COR-L47 (cell line): ENCODE measurements at regions not wholly inside any gene's neighbourhood (a gene's known extent, or its start where the extent isn't known, plus 50 kb on each side); places are given as distances from the start of the nearest gene placed in this dataset.

Source experiments
- DNase-seq: peaks from one replicate; lab custom pipeline; 2025; lab: John Stamatoyannopoulos, UW

- DNase-seq: no peak
Observed at GRCh38 chr1:234932511-234933430, 195.9 kb downstream of the TOMM20 start.

- no peak for DNase-seq
Observed at GRCh38 chr1:234932106-234932505, 196.5 kb downstream of the TOMM20 start.

GRCh38 chr1:234931404-234931973 is 197.1 kb downstream of the TOMM20 start:
- no peak for DNase-seq

GRCh38 chr1:234929369-234929768 is 199.3 kb downstream of the TOMM20 start:
- DNase-seq: no peak

- peak; percentile 5 for DNase-seq
Observed at GRCh38 chr1:234928642-234929041, 200.0 kb downstream of the TOMM20 start.

GRCh38 chr1:234927971-234928640 is 200.5 kb downstream of the TOMM20 start:
- DNase-seq: no peak

- DNase-seq: no peak
Observed at GRCh38 chr1:234927312-234927970, 201.2 kb downstream of the TOMM20 start.

GRCh38 chr1:234926559-234927311 is 201.9 kb downstream of the TOMM20 start:
- DNase-seq: no peak

- no peak for DNase-seq
Observed at GRCh38 chr1:234926264-234926558, 202.4 kb downstream of the TOMM20 start.

GRCh38 chr1:234925440-234926263 is 203.0 kb downstream of the TOMM20 start:
- no peak for DNase-seq

- DNase-seq: no peak
Observed at GRCh38 chr1:234924450-234925355, 203.9 kb downstream of the TOMM20 start.

- DNase-seq: no peak
Observed at GRCh38 chr1:234923626-234924025, 205.0 kb downstream of the TOMM20 start.

GRCh38 chr1:234922987-234923386 is 205.7 kb downstream of the TOMM20 start:
- DNase-seq: no peak

- no peak for DNase-seq
Observed at GRCh38 chr1:234921266-234922062, 207.2 kb downstream of the TOMM20 start.

- DNase-seq: no peak
Observed at GRCh38 chr1:234920843-234921140, 207.8 kb downstream of the TOMM20 start.

- DNase-seq: no peak
Observed at GRCh38 chr1:234920136-234920842, 208.3 kb downstream of the TOMM20 start.

- no peak for DNase-seq
Observed at GRCh38 chr1:234918961-234919761, 209.5 kb downstream of the TOMM20 start.
